HG02870 (cell line): ENCODE measurements at regions not wholly inside any gene's neighbourhood (a gene's known extent, or its start where the extent isn't known, plus 50 kb on each side); places are given as distances from the start of the nearest gene placed in this dataset.
"Not testable (repeated sequence)": the region's sequence is repeated elsewhere in the genome, so short reads cannot be mapped to it uniquely, and the experiment has no call there.

Source experiments
- ATAC-seq: cut with Tn5 transposase; IDR thresholded peaks from one replicate; pipeline ENCODE4 v1.9.1; 2021; ENCODE audit warnings: mild to moderate bottlenecking, moderate library complexity; ENCODE audit not compliant: unreplicated experiment

DNA sequence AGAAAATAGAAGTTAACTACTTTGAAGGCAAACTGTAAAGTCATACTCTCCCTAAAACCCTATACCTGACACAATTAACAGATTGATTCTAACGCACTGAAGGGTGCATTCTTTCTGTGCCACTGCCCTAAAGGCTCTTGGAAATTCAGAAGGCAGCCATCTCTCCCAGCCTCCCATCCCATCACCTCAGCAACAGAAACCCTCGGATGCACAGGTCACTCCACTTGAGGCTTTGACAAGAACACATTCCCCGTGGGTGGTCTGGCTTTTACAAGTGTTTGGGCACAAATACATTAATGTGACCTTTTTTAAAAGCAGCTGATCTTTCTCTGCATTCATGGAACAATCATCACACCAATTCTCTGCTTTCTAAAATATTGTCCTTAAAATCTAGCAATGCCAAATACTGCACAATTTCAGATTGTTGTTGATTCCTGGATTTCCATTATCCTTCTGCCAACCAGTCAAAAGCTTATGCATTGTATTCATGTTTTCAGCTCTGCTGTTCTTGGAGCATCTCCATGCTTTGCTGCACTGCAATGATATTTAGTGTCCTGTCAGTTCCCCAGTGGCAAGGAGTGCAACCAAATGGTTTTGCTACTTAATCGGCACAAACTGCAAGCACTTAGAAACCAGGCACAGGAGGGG is 175.6 kb downstream of the TMEM161B start:
- no peak for ATAC-seq

DNA sequence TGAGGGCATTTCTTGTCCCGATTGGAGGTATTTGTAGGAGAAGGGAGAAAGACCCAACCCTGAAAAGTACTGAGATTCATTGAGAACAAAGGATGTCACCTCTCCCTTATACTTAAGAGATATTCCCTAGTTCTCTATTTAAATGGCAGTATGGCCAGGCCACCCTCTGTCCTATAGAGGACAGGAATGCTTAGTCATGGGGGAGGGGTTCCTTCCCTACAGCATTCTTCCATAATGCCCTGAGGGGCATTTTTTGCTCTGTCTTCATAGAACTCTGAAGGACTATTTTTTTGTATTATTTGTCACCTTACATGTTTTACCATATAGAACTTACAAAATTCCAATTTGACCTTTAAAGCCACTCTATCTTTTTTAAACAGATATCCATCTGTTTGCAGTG is 176.3 kb downstream of the TMEM161B start:
- no peak for ATAC-seq

DNA sequence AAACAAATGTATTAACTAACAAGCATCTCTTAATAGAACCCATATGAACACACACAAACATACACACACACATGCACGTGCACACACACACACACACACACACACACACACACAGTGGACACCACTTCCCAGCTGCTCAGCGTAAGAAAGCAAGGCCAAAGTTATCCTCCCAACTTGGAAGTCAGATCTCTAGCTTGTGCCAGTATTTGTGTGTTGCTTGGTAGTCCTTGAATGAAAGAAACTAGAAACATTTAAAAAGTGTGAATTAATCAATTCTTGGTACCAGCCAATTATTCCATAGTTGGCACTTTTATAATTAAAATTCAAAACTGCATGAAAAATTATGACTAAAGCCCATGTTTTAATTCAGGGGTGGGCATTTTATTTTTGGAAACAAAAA is 178.1 kb downstream of the TMEM161B start:
- ATAC-seq = no peak

DNA sequence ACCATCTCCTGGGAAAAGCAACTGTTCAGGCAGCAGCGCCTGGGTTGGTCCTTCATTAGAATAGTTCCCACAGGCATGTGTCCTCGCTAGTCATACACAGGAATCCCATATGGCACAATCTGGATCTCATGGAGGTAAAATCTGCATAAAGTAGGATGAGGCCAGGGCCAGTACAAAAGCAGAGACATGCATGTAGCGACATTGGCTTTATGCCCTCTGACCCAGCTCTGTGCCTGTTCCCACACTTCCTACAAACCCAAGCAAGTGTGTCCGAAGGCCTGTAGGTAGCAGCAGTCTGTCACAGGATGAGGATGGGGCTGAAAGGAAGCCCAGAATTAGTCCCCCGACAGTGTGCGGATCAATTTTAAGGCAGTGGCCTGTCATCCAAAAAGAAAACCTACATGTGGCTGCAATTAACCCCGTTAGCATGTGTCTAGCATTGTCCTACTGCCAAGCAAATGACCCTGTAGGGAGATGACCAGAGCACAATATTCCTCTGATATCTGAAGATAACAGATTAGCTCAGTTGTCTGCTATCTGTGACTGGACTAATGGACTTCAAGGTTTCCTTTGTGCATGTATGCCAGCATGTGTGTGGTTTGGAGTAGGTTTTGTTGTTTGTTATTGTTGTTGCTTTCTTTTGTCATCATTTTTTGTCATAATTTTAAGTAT is 178.8 kb downstream of the TMEM161B start:
- ATAC-seq = no peak

DNA sequence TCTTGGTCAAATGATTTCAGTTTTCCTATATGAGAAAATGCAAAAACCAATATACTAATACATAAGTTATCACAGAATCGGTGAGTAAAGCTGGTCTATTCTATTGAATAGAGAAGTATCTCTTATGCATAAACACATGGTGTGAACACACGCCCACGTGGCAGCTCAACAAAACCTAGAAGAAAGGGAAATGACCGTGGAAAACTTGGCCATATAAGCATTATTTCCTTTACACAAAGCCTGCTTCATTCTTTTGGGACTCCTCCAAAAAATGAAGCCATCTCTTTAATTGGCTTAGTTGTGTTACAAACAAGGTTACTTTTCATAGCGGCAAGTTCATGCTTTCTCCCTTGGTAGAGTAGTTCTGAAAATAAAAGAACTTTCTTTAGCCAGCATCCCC is 183.2 kb downstream of the TMEM161B start:
- no peak for ATAC-seq

DNA sequence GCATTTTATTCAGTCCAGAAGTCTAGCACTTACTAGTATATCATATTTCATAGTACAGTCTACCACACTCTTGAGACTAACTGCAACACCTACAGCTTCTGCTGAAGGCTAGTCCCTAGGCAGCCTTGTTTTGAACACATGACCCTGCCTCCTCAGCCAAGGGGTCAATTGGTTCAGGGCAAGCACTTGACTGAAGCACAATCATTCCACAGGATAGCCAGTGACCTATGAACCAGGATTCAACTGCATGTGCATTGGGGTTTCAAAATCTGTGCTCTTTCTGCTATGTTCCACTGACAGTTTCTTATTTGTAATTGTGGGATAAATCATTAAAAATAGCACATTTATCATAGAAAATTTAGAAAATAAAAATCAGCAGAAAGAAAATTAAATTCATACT is 186.8 kb downstream of the TMEM161B start:
- no peak for ATAC-seq

DNA sequence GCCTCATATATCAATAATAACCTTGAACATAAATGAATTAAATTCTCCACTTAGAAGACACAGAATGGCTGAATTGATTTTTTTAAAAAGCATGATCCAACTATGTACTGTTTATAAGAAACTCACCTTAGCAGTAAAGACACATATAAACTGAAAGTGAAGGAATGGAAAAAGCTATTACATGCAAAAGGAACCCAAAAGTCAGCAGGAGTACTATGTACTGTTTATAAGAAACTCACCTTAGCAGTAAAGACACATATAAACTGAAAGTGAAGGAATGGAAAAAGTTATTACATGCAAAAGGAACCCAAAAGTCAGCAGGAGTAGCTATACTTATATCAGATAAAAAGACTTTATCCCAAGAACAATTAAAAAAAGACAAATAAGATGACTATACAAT is 204.8 kb downstream of the TMEM161B start:
- ATAC-seq = no peak

DNA sequence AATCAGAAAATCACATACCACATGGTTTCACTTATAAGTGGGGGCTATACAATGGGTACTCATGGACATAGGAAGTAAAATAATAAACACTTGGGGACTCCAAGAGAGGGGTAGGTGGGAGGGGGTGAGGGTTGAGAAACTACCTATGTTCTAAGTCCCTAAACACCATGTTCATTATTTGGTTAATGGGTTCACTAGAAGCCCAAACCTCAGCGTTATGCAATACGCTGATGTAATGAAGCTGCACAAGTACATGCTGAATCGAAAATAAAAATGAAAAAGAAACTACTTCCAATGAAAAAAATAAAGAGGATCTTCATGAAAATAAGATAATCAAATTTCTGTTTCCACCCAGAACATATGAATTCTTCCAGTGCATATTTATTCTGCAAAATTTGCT is 208.5 kb downstream of the TMEM161B start:
- ATAC-seq = no peak

DNA sequence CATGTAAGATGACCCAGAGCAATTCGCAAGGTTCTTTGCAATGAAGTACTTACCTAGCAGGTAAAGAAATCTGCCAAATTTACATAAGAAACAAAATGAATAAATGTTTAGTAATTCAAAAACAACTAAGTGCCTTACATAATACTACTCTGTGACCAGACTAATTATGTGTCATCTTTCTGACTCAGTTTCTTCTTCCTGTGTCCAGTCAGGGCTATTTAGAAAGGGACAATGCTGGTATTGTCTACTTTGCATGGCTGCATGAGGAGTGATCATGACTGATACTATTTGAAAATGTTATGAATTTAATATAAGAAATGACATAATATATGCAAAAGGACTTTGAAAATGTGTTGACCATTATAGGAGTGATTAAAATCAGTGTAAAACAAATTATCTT is 210.0 kb downstream of the TMEM161B start:
- ATAC-seq = no peak

DNA sequence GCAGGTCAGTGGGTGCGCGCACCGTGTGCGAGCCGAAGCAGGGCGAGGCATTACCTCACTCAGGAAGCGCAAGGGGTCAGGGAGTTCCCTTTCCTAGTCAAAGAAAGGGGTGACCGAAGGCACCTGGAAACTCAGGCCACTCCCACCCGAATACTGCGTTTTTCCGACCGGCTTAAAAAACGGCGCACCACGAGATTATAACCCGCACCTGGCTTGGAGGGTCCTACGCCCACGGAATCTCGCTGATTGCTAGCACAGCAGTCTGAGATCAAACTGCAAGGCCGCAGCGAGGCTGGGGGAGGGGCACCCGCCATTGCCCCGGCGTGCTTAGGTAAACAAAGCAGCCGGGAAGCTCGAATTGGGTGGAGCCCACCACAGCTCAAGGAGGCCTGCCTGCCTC is 216.2 kb downstream of the TMEM161B start:
- ATAC-seq = not testable (repeated sequence)

DNA sequence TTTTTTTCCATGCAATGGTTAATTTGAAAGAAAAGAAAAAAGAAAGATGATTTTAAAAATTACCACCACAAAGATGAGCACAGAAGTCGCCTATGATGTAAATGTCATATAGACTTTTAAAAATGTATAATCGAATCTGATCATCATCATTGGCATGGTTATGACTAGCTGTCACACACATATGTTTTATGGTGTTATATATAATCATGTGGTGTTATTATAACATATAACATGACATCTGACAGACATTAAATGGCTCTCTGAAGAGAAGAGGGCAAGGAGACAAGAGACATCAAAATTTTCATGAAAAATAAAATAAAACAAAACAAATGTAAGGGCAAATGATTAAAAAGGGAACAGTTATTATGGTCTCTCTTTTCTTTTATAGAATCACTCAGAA is 217.5 kb downstream of the TMEM161B start:
- no peak for ATAC-seq

DNA sequence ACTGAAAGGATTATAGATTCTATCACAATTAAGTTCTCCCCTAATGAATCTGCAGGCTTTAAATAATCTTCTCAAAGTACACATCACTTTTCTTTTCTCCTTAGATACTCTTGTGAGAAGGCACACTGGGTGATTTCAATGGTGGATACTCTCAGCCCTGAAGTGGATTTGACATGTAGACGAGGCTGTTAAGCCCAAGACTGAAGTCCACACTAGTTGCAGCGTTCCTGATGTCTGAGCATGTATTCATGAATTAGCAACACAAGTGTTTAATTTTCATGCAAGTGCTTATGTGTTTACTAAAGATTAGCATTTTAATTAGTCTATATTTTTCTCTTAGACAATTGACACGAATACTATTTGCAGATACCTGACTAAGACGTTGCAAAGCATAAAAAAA is 218.9 kb downstream of the TMEM161B start:
- no peak for ATAC-seq

DNA sequence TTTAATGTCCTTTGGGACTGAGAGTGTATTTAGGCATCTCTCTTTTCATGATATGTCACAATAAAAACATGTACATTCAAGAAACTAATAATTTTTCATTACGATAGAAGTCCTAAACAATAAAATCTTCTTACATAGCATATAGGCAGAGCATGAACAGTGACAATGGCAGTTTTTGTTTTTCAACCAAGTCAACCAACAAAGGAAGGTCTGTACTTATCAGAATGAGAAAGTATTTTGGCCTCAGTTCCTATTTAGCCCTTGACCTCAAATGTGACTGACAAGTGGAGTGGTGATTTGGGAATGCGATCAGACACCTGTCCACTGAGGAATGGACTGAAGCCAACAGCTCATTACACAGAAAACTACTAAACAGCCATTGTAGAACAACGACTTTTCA is 219.5 kb downstream of the TMEM161B start:
- no peak for ATAC-seq

DNA sequence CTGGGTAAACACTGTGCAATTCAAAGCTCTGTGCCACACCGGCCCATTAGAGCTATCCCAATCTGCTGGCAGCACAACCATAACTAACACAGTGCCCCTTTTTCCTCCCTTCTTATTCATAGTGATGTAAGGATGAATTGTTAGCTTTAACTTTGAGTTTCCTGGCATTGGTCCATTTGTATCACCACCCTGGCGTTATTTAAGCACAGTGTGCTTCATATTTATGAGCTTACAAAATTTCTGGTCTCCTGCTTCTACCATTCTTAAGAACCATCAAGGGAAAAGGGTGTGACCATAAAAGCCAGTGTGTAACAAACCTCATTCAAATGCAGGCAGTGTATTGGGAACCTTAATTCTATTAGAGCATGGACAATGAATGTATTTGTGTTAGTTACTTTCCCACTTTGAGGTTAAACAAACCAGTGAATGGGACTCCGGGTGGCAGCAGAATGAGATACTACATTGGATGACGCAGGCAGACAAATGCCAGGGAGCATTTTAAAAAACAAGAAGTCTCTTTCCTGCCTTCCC is 222.6 kb downstream of the TMEM161B start:
- ATAC-seq = no peak

DNA sequence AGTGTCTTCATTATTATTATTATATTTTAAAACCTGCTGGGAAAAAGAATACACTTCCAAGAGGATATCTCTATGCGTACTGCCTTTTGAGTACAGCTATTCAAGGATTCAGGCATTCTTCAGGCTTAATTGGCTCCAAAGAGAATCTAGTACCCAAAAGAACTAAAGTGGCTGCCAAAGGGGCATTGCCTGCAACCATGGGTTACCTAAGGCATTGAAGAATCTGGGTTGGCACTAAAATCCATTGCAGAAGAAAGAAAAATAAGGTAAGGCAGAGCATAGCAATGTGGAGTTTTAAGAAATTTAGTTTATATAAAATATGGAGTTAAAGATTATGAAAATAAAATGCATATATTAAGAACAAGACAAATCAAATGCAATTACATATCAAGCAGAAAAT is 223.5 kb downstream of the TMEM161B start:
- no peak for ATAC-seq

DNA sequence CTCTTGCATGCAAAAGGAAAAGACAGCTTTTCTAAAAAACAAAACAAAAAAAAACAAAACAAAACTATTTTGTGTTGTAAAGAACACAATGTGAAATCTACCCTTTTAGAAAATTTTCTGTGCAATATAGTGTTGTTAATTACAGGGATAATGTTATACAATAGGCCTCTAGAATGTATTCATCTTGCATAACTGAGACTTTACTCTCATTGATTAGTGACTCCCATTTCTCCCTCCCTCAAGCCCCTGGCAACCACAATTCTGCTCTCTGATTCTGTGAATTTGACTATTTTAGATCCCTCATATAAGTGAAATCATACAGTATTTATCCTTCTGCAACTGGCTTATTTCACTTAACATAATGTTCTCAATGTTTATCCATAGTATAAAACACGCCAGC is 234.1 kb downstream of the TMEM161B start:
- no peak for ATAC-seq

DNA sequence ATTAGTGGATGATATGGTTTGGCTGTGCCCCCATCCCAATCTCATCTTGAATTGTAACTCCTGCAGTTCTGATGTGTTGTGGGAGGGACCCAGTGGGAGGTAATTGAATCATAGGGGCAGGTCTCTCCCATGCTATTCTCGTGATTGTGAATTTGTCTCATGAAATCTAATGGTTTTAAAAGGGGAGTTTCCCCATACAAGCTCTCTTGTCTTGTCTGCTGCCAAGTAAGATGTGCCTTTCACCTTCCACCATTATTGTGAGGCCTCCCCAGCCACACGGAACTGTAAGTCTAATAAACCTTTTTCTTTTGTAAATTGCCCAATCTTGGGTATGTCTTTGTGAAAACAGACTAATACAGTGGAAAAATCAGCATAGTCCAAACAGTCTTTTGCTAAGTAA is 235.5 kb downstream of the TMEM161B start:
- no peak for ATAC-seq

DNA sequence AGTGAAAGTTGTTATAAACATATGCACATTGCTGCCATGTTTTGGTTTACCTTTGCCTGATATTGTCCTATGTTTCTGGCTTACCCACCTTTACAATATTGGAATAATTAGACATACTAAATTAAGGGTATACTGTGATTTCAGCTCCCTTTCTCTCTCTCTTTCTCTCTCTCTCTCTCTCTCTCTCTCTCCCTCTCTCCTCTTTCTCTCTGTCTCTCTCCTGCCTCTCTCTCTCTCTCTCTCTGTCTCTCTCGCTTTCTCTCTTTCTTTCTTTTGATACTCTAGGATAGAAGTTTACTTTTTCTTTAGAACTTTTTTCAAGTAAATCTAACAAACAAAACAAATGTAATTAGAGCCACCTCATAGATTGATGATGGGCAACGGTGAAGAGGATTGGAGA is 239.6 kb downstream of the TMEM161B start:
- ATAC-seq = no peak

DNA sequence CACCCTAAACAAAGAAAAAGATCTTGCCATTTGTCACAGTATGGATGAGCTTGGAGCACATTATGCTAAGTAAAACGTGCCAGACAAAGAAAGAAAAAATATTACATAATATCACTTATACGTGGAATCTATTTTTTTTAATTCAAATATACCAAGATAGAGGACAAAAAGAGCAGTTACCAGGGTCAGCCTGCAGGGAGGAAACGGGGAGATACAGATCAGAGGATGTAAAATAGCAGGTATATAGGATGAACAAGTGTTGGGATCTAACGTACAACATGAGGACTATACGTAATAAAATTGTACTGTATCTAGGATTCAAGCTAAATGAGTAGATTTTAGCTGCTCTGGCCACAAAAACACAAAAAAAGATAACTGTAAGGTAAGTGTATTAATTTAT is 247.5 kb downstream of the TMEM161B start:
- no peak for ATAC-seq

DNA sequence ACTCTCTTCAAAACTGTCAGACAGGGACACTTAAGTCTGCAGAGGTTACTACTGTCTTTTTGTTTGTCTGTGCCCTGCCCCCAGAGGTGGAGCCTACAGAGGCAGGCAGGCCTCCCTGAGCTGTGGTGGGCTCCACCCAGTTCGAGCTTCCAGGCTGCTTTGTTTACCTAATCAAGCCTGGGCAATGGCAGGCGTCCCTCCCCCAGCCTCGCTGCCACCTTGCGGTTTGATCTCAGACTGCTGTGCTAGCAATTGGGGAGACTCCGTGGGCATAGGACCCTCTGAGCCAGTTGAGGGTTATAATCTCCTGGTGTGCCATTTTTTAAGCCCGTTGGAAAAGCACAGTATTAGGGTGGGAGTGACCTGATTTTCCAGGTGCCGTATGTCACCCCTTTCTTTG is 253.7 kb downstream of the TMEM161B start:
- ATAC-seq = not testable (repeated sequence)

DNA sequence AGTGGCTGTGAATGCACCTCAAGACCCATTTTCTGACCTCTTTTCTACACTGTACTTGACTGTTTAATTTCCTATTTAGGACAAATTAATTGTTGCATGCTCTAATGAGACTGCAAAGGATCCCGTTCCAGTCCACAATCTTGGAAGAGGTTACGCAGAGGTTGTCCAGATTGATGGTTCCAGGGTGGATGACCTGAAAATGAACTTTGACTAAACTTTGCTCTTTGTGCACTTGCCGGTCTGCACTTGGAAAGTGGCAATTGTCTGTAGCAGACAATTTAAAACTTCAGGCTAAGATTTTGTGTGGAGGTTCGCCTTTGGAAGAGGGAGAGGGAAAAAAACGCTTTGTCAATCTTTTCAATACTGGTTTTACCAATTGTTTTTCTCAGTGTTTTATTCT is 267.8 kb downstream of the TMEM161B start:
- no peak for ATAC-seq

DNA sequence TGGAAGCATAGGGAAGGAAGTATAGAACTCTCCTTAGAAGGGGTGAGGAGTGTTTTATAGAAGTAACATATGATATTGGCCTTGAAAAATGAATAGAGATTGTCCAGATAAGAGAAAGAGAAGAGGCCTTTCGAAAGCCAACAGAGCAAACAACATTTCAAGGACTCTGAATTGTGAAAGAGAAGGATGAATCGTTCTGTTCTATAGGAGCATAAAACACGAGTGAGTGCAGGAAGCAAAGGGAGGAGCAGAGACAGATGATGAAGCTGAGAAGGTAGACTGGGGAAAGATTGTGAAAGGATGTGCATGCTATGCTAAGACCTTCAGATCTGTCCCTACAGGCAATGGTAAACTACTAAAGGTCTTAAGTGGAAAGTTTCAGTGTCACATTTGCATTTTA is 271.0 kb downstream of the TMEM161B start:
- ATAC-seq = no peak

DNA sequence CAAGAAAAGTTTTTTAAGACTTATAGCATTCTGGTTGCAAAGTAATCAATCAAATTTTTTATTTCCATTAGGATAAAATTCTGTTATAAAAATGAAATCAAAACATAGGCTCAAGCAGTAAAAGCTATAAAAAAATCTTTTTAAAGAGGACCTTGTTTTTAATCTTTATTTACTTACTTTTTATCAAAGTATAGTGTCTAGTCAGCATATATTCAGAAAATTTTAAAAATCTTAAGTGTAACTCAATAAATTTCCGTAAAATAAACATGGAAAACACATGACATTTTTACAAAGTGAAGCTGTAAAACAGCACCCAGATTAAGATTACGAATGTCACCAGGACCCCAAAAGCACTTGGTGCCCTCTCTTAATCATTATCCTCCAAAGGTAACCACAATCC is 302.4 kb downstream of the TMEM161B start:
- no peak for ATAC-seq
